Thyroid gland (tissue), 4 donors: ENCODE measurements at regions not wholly inside any gene's neighbourhood (a gene's known extent, or its start where the extent isn't known, plus 50 kb on each side); places are given as distances from the start of the nearest gene placed in this dataset.

Experiments used
- DNase-seq, 2 donors: peaks; one replicate each; pipeline ENCODE4 v3.0.0-alpha.2; 2019
- H3K27ac ChIP-seq, 3 donors: fragments of 200-600 bp; sonication (generic); 1 replicate in 2 of 3; 2 replicates in 1 of 3; pipeline ENCODE4 v1.5.1; 2016 to 2019; ENCODE audit warnings: mild to moderate bottlenecking in 1 of 3, moderate library complexity in 1 of 3
- H3K27me3 ChIP-seq: fragments of 200-600 bp; sonication (generic); one replicate; pipeline ENCODE4 v1.5.1; 2019
- H3K36me3 ChIP-seq, 2 donors: fragments of 200-600 bp; sonication (generic); one replicate each; pipeline ENCODE4 v1.5.1; 2016 to 2019
- H3K4me1 ChIP-seq, 2 donors: fragments of 200-600 bp; sonication (generic); one replicate each; pipeline ENCODE4 v1.5.1; 2017 to 2019
- H3K4me3 ChIP-seq, 3 donors: fragments of 200-600 bp; sonication (generic); replicated peaks in 1 of 3; 1 replicate in 2 of 3; 2 replicates in 1 of 3; pipeline ENCODE4 v1.5.1; 2016; ENCODE audit warnings: mild to moderate bottlenecking in 1 of 3
- H3K9me3 ChIP-seq: fragments of 200-600 bp; sonication (generic); one replicate; pipeline ENCODE4 v1.5.1; 2017
- CTCF ChIP-seq, 6 experiments: fragments of 200-600 bp in 3 of 6; fragments of 450-650 bp in 3 of 6; sonication (generic) in 3 of 6; IDR thresholded peaks; one replicate each; pipeline ENCODE4 v1.5.1; 2016 to 2019; ENCODE audit warnings: antibody characterized with exemption in 6 of 6, mild to moderate bottlenecking in 2 of 6, inconsistent platforms in 1 of 6, moderate library complexity in 1 of 6
- POLR2A ChIP-seq, 2 donors: fragments of 450-650 bp; IDR thresholded peaks; one replicate each; pipeline ENCODE4 v1.6.1; 2017; ENCODE audit warnings: antibody characterized with exemption in 2 of 2, mild to moderate bottlenecking in 2 of 2, moderate library complexity in 1 of 2
- WGBS, 2 donors: methylation state at CpG; one replicate each; pipeline ENCODE4 v1.1.5; 2017; 5-methylcytosine and 5-hydroxymethylcytosine counted together
- intact Hi-C: fragments of 100-400 bp; cut with DNase I; formaldehyde crosslinking; loops from one replicate; pipeline ENCODE4 v1.15.1; 2023

GRCh38 chr4:173475751-173476150, 54.3 kb downstream of the HAND2 start:
- intact Hi-C loops: no loop called here
- Histone ChIP-seq H3K36me3 (no peaks in the 10 kb centered on the region), H3K9me3 (no peaks in the 10 kb centered on the region), H3K4me1 (no peaks in the 10 kb centered on the region), H3K4me3 (no peak overlapping the region), H3K27me3 (no peaks in the 10 kb centered on the region), H3K27ac (no peak overlapping the region)
- TF ChIP-seq CTCF (IDR thresholded peaks at IDR 0.05): no peak
- no peak for TF ChIP-seq POLR2A (IDR thresholded peaks at IDR 0.05)
- DNase-seq: no peak

- Histone ChIP-seq H3K27me3 (no peaks in the 10 kb centered on the region), H3K9me3 (no peaks in the 10 kb centered on the region), H3K4me1 (peaks cover 16 to 22% of the 10 kb centered on the region in 2 donors), H3K27ac (no peak overlapping the region), H3K36me3 (no peaks in the 10 kb centered on the region), H3K4me3 (no peak overlapping the region)
- DNase-seq: no peak
- 86 to 92% methylated on average over 7 of the region's 7 CpGs for WGBS, 2 donors
- TF ChIP-seq POLR2A (IDR thresholded peaks at IDR 0.05) (no peak), CTCF (IDR thresholded peaks at IDR 0.05) (no peak)
- intact Hi-C loops: no loop called here
Measured at GRCh38 chr4:173469622-173470021, 60.4 kb downstream of the HAND2 start.

GRCh38 chr4:173468314-173468713, 61.7 kb downstream of the HAND2 start:
- intact Hi-C loops: no loop called here
- H3K27me3 ChIP-seq: no peaks in the 10 kb centered on the region
- H3K4me3 ChIP-seq: no peak overlapping the region
- no peaks in the 10 kb centered on the region for H3K36me3 ChIP-seq
- peak overlapping the region in 1 of 3 donors; percentile 40 for H3K27ac ChIP-seq
- DNase-seq: no peak
- TF ChIP-seq POLR2A (IDR thresholded peaks at IDR 0.05) (no peak), CTCF (IDR thresholded peaks at IDR 0.05) (no peak)
- peaks cover 16 to 22% of the 10 kb centered on the region in 2 donors for H3K4me1 ChIP-seq
- H3K9me3 ChIP-seq: no peaks in the 10 kb centered on the region

GRCh38 chr4:173466101-173466500, 63.9 kb downstream of the HAND2 start:
- no peak overlapping the region for H3K27ac ChIP-seq
- no peak overlapping the region for H3K4me3 ChIP-seq
- H3K9me3 ChIP-seq: no peaks in the 10 kb centered on the region
- H3K27me3 ChIP-seq: no peaks in the 10 kb centered on the region
- H3K36me3 ChIP-seq: no peaks in the 10 kb centered on the region
- 76 to 87% methylated on average over 2 of the region's 2 CpGs for WGBS, 2 donors
- H3K4me1 ChIP-seq: peaks cover 16 to 22% of the 10 kb centered on the region in 2 donors
- DNase-seq: no peak
- TF ChIP-seq POLR2A (IDR thresholded peaks at IDR 0.05): no peak
- TF ChIP-seq CTCF (IDR thresholded peaks at IDR 0.05): no peak
- intact Hi-C loops: no loop called here

GRCh38 chr4:173464481-173464880, 65.5 kb downstream of the HAND2 start:
- intact Hi-C loops: no loop called here
- no peak for DNase-seq
- no peak overlapping the region for H3K4me3 ChIP-seq
- H3K4me1 ChIP-seq: peaks cover 16 to 20% of the 10 kb centered on the region in 2 donors
- no peaks in the 10 kb centered on the region for H3K27me3 ChIP-seq
- WGBS, 2 donors: 89 to 90% methylated on average over 2 of the region's 2 CpGs
- no peaks in the 10 kb centered on the region for H3K9me3 ChIP-seq
- H3K36me3 ChIP-seq: no peaks in the 10 kb centered on the region
- no peak for TF ChIP-seq POLR2A (IDR thresholded peaks at IDR 0.05)
- H3K27ac ChIP-seq: no peak overlapping the region

- H3K4me1 ChIP-seq: peaks cover 14 to 15% of the 10 kb centered on the region in 2 donors
- no peak for DNase-seq
- 90 to 91% methylated on average over 2 of the region's 2 CpGs for WGBS, 2 donors
- no peaks in the 10 kb centered on the region for H3K27me3 ChIP-seq
- H3K9me3 ChIP-seq: no peaks in the 10 kb centered on the region
- H3K36me3 ChIP-seq: no peaks in the 10 kb centered on the region
- no peak overlapping the region for H3K27ac ChIP-seq
- no peak overlapping the region for H3K4me3 ChIP-seq
- TF ChIP-seq POLR2A (IDR thresholded peaks at IDR 0.05) (no peak), CTCF (IDR thresholded peaks at IDR 0.05) (no peak)
- intact Hi-C loops: no loop called here
Measured at GRCh38 chr4:173463816-173464215, 64.9 kb upstream of the SCRG1 start.
